ENCODE measurements at regions not wholly inside any gene's neighbourhood (a gene's known extent, or its start where the extent isn't known, plus 50 kb on each side); places are given as distances from the start of the nearest gene placed in this dataset.

- Mint-ChIP-seq H3K9me3 (ENCODE audit: low read depth, unreplicated experiment) (peaks cover 3% of the 10 kb centered on the region), H3K36me3 (ENCODE audit: insufficient read depth, unreplicated experiment) (no peaks in the 10 kb centered on the region), H3K4me1 (ENCODE audit: low read depth, unreplicated experiment) (no peaks in the 10 kb centered on the region), H3K27ac (ENCODE audit: unreplicated experiment) (no peak overlapping the region), H3K4me3 (ENCODE audit: low read depth, unreplicated experiment) (no peak overlapping the region), H3K27me3 (ENCODE audit: unreplicated experiment) (no peaks in the 10 kb centered on the region)
- BruUV-seq (replicated peaks), result no TSS peak
- intact Hi-C loops (cut with micrococcal nuclease; ENCODE audit: unreplicated experiment), result loop anchor here (10.0 kb wide), 1 partner anchor 175 kb away; no protein-coding TSS in a partner anchor
- no peak for TF ChIP-seq CTCF (IDR thresholded peaks at IDR 0.05; ENCODE audit: unreplicated experiment)
- CTCF ChIA-PET, result no interaction called here
- no peak for DNase-seq
Observed at GRCh38 chr12:127290251-127290650, 976.7 kb upstream of the TMEM132C start.

GRCh38 chr12:127292736-127293135 is 974.2 kb upstream of the TMEM132C start:
- Mint-ChIP-seq H3K27ac (ENCODE audit: unreplicated experiment) (no peak overlapping the region), H3K9me3 (ENCODE audit: low read depth, unreplicated experiment) (peaks cover 3% of the 10 kb centered on the region), H3K36me3 (ENCODE audit: insufficient read depth, unreplicated experiment) (no peaks in the 10 kb centered on the region), H3K4me1 (ENCODE audit: low read depth, unreplicated experiment) (no peaks in the 10 kb centered on the region), H3K27me3 (ENCODE audit: unreplicated experiment) (no peaks in the 10 kb centered on the region), H3K4me3 (ENCODE audit: low read depth, unreplicated experiment) (no peak overlapping the region)
- CTCF ChIA-PET, result no interaction called here
- TF ChIP-seq CTCF (IDR thresholded peaks at IDR 0.05; ENCODE audit: unreplicated experiment), result no peak
- BruUV-seq (replicated peaks), result no TSS peak
- no peak for DNase-seq
- intact Hi-C loops (cut with micrococcal nuclease; ENCODE audit: unreplicated experiment), result loop anchor here (10.0 kb wide), 1 partner anchor 178 kb away; no protein-coding TSS in a partner anchor

GRCh38 chr12:127293507-127294310 is 973.3 kb upstream of the TMEM132C start:
- Mint-ChIP-seq H3K4me1 (ENCODE audit: low read depth, unreplicated experiment) (no peaks in the 10 kb centered on the region), H3K9me3 (ENCODE audit: low read depth, unreplicated experiment) (peaks cover 3% of the 10 kb centered on the region), H3K36me3 (ENCODE audit: insufficient read depth, unreplicated experiment) (no peaks in the 10 kb centered on the region), H3K27ac (ENCODE audit: unreplicated experiment) (no peak overlapping the region), H3K27me3 (ENCODE audit: unreplicated experiment) (no peaks in the 10 kb centered on the region), H3K4me3 (ENCODE audit: low read depth, unreplicated experiment) (no peak overlapping the region)
- CTCF ChIA-PET, result no interaction called here
- intact Hi-C loops (cut with micrococcal nuclease; ENCODE audit: unreplicated experiment), result loop anchor here (10.0 kb wide), 1 partner anchor 179 kb away; no protein-coding TSS in a partner anchor
- BruUV-seq (replicated peaks), result no TSS peak
- peak; percentile 38 for DNase-seq
- TF ChIP-seq CTCF (IDR thresholded peaks at IDR 0.05; ENCODE audit: unreplicated experiment), result no peak

- CTCF ChIA-PET, result interaction anchor here (0.6 kb wide), 1 partner anchor 580 kb away, joined by 9 read pairs; no protein-coding TSS in a partner anchor
- Mint-ChIP-seq H3K27me3 (ENCODE audit: unreplicated experiment) (no peaks in the 10 kb centered on the region), H3K36me3 (ENCODE audit: insufficient read depth, unreplicated experiment) (no peaks in the 10 kb centered on the region), H3K9me3 (ENCODE audit: low read depth, unreplicated experiment) (peaks cover 3% of the 10 kb centered on the region), H3K4me3 (ENCODE audit: low read depth, unreplicated experiment) (no peak overlapping the region), H3K4me1 (ENCODE audit: low read depth, unreplicated experiment) (no peaks in the 10 kb centered on the region), H3K27ac (ENCODE audit: unreplicated experiment) (no peak overlapping the region)
- BruUV-seq (replicated peaks), result no TSS peak
- no peak for TF ChIP-seq CTCF (IDR thresholded peaks at IDR 0.05; ENCODE audit: unreplicated experiment)
- intact Hi-C loops (cut with micrococcal nuclease; ENCODE audit: unreplicated experiment), result loop anchor here (10.0 kb wide), 1 partner anchor 180 kb away; no protein-coding TSS in a partner anchor
- DNase-seq, result no peak
Observed at GRCh38 chr12:127294651-127295210, 972.2 kb upstream of the TMEM132C start.
